ENCODE measurements at regions not wholly inside any gene's neighbourhood (a gene's known extent, or its start where the extent isn't known, plus 50 kb on each side); places are given as distances from the start of the nearest gene placed in this dataset.

GRCh38 chr11:113540416-113541330 lies 65.5 kb upstream of the DRD2 start:
- H3K4me3 ChIP-seq = no peak overlapping the region
- DNase-seq (no peak), ATAC-seq (no peak)
- no peak overlapping the region for H3K27ac ChIP-seq
- no peaks in the 10 kb centered on the region for H3K9me3 ChIP-seq
- peaks cover 0 to 4% (median 0%) of the 10 kb centered on the region in 9 donors for H3K27me3 ChIP-seq
- no peaks in the 10 kb centered on the region for H3K36me3 ChIP-seq
- intact Hi-C loops (cut with DNase I) = loop anchor here in 1 of 10 donors (5.0 kb wide), 1 partner anchor 187 kb away; no protein-coding TSS in a partner anchor
- no peaks in the 10 kb centered on the region for H3K4me1 ChIP-seq
- no peak for TF ChIP-seq POLR2A (IDR thresholded peaks at IDR 0.05)
- TF ChIP-seq, protein P1, sequence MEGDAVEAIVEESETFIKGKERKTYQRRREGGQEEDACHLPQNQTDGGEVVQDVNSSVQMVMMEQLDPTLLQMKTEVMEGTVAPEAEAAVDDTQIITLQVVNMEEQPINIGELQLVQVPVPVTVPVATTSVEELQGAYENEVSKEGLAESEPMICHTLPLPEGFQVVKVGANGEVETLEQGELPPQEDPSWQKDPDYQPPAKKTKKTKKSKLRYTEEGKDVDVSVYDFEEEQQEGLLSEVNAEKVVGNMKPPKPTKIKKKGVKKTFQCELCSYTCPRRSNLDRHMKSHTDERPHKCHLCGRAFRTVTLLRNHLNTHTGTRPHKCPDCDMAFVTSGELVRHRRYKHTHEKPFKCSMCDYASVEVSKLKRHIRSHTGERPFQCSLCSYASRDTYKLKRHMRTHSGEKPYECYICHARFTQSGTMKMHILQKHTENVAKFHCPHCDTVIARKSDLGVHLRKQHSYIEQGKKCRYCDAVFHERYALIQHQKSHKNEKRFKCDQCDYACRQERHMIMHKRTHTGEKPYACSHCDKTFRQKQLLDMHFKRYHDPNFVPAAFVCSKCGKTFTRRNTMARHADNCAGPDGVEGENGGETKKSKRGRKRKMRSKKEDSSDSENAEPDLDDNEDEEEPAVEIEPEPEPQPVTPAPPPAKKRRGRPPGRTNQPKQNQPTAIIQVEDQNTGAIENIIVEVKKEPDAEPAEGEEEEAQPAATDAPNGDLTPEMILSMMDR (IDR thresholded peaks at IDR 0.05) = no peak
- 77 to 80% (median 79%) methylated on average over 8 of the region's 8 CpGs for WGBS, 4 donors

- ATAC-seq (no peak), DNase-seq (no peak)
- Histone ChIP-seq H3K27me3 (no peaks in the 10 kb centered on the region), H3K36me3 (no peaks in the 10 kb centered on the region), H3K27ac (no peak overlapping the region), H3K9me3 (no peaks in the 10 kb centered on the region), H3K4me1 (no peaks in the 10 kb centered on the region), H3K4me3 (no peak overlapping the region)
- 66 to 92% (median 80%) methylated on average over 6 of the region's 6 CpGs for WGBS, 4 donors
- intact Hi-C loops (cut with DNase I) = loop anchor here in 5 of 10 donors (10.0 kb wide), 3 partner anchors 186 to 1324 kb away; no protein-coding TSS in a partner anchor
- no peak for TF ChIP-seq POLR2A (IDR thresholded peaks at IDR 0.05)
- TF ChIP-seq, protein P1 (IDR thresholded peaks at IDR 0.05) = no peak
These were observed 63.5 kb upstream of the DRD2 start for GRCh38 chr11:113538451-113539412.

DNA sequence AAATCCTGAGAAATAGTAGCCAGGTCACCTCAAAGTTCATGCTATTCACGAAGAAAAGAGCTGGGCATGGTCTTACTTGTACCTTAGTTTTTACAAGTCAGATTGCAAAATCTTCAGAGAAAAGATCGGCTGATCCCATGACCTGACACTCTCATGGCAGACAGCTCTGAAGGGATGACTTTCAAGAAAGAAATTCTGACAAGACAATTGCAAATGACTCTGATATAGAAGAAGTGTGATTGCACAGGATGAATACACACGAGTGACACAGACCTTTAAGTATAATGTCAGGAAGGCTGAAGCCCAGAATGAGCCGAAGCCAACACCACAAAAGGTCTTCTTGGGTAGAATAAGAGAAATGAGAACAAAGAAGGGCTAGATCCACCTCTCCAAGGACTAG lies 59.4 kb upstream of the DRD2 start:
- Histone ChIP-seq H3K9me3 (no peaks in the 10 kb centered on the region), H3K4me3 (no peak overlapping the region), H3K4me1 (peaks cover 0 to 8% (median 0%) of the 10 kb centered on the region in 12 donors), H3K27me3 (peaks cover 0 to 12% (median 0%) of the 10 kb centered on the region in 9 donors), H3K27ac (no peak overlapping the region), H3K36me3 (no peaks in the 10 kb centered on the region)
- WGBS, 4 donors = 63 to 71% (median 65%) methylated on average over 4 of the region's 4 CpGs
- no peak for DNase-seq
- intact Hi-C loops (cut with DNase I) = loop anchor here in 6 of 10 donors (5.0 to 10.0 kb wide), 5 partner anchors 190 to 1320 kb away; no protein-coding TSS in a partner anchor
- no peak for ATAC-seq
- TF ChIP-seq, protein P1 (IDR thresholded peaks at IDR 0.05) = no peak

DNA sequence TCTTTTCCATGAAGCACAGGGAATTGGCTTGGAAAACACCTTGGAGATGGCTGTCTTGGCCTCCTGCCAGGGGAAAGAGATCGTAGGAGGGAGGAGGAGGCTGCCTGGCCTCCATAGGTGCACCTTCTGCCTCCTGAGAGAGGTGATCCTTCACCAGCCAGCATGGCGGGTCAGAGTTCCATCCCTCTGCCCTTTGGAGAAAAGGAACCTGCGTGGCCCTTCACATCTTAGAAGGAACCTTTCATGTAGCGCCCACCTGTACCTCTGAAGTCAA lies 58.2 kb upstream of the DRD2 start:
- H3K27me3 ChIP-seq = peaks cover 0 to 12% (median 0%) of the 10 kb centered on the region in 9 donors
- no peak overlapping the region for H3K4me3 ChIP-seq
- ATAC-seq (no peak), DNase-seq (no peak)
- H3K9me3 ChIP-seq = no peaks in the 10 kb centered on the region
- H3K4me1 ChIP-seq = peaks cover 0 to 8% (median 0%) of the 10 kb centered on the region in 12 donors
- H3K27ac ChIP-seq = no peak overlapping the region
- intact Hi-C loops (cut with DNase I) = loop anchor here in 9 of 10 donors (2.0 to 10.0 kb wide), 7 partner anchors 191 to 1319 kb away; no protein-coding TSS in a partner anchor
- WGBS, 4 donors = 66 to 78% (median 70%) methylated on average over 4 of the region's 4 CpGs
- TF ChIP-seq, protein P1 (IDR thresholded peaks at IDR 0.05) = no peak
- no peaks in the 10 kb centered on the region for H3K36me3 ChIP-seq

Data from heart left ventricle (tissue), 16 donors.